GM23248 (cell line): ENCODE measurements at regions not wholly inside any gene's neighbourhood (a gene's known extent, or its start where the extent isn't known, plus 50 kb on each side); places are given as distances from the start of the nearest gene placed in this dataset.

Experiments used
- EZH2 ChIP-seq: fragments of 200-600 bp; sonication (generic); IDR thresholded peaks from 2 replicates; pipeline ENCODE4 v1.6.1; 2018; ENCODE audit warnings: antibody characterized with exemption, mild to moderate bottlenecking; ENCODE audit not compliant: insufficient read depth, poor library complexity, severe bottlenecking
- EZH2phosphoT487 ChIP-seq: fragments of 200-600 bp; sonication (generic); IDR thresholded peaks from 2 replicates; pipeline ENCODE4 v1.6.1; 2018; ENCODE audit warnings: antibody characterized with exemption, moderate library complexity, mild to moderate bottlenecking, low read depth; ENCODE audit not compliant: insufficient read depth

DNA sequence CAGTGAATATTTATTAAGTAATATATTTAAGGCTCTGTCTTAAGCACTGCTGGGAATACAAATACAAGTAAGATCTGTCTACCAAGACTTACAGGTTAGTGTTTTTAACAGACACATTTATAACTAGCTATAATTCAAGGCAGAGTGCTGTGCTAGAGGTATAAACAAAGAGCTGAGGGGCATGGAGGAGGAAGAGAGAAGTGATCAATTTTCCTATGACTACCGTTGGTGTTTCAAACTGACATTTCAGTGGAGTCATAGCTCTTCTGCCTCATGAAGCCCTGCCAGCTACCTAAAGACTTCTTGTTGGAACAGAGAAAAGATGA lies 79.9 kb downstream of the CYB561 start:
- TF ChIP-seq EZH2 (no peak), EZH2phosphoT487 (no peak)
